ENCODE measurements at regions not wholly inside any gene's neighbourhood (a gene's known extent, or its start where the extent isn't known, plus 50 kb on each side); places are given as distances from the start of the nearest gene placed in this dataset.

DNA sequence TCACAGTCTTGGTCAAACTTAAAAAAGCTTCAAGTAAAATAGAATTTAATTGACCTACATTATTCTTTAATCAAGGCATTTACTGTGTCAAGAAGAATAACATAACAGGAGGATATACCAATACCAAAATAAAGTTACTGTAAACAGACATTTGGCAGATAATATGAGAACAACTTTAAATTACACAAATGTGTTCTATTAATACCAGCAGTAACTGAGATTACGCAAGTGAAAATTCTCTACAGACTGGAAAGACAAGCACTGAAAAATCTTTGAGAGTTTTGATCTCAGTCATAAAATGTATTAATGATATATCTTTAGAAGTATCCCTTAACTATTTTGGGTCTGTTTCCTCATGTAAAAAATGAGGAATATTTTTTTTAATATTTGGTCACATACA, 169.2 kb upstream of the SOX5 start:
- no peak overlapping the region for H2AFZ ChIP-seq (ENCODE audit: low read depth, low read length)

DNA sequence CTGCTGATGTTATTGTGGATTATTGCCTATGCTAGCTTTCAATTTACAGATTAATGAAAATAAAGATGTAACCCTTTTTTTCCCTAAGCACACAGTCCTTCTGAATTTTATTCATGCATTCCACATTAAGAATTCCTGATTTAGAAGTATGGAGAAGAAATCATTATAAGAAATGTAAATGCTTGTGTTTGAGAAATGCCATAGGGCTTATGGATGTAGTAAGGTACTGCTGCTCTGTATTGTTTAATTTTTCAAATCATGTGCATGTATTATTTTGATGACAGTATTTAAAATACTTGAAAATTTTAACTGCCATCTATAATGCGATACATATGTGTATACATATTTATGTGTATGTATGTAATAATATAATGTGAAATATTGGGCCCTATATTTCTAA, 167.1 kb upstream of the SOX5 start:
- Histone ChIP-seq H4K20me1 (ENCODE audit: insufficient read depth, low read length) (peaks cover 49% of the 10 kb centered on the region), H2AFZ (ENCODE audit: low read depth, low read length) (no peak overlapping the region)

More for the DNA sequence above, 169.2 kb upstream of the SOX5 start:
- Histone ChIP-seq H3K27me3 (ENCODE audit: low read depth, low read length) (no peaks in the 10 kb centered on the region), H3K36me3 (replicated peaks; ENCODE audit: low read depth, low read length) (peaks cover 16% of the 10 kb centered on the region), H3K4me1 (ENCODE audit: low read length) (peaks cover 3% of the 10 kb centered on the region; the same call in 1 of the 2 replicates), H3K9me3 (ENCODE audit: insufficient read depth, low read length) (no peaks in the 10 kb centered on the region), H4K20me1 (ENCODE audit: insufficient read depth, low read length) (peaks cover 65% of the 10 kb centered on the region), H3K27ac (ENCODE audit: low read length) (no peak overlapping the region), H3K4me3 (ENCODE audit: low read length) (no peak overlapping the region), H3K9ac (ENCODE audit: low read length) (no peak overlapping the region), H3K4me2 (ENCODE audit: low read length) (no peak overlapping the region), H3K79me2 (ENCODE audit: low read length) (peaks cover 52% of the 10 kb centered on the region)
- no peak for TF ChIP-seq EZH2phosphoT487 (IDR thresholded peaks at IDR 0.05; ENCODE audit: low read depth)
- TF ChIP-seq, protein P1, sequence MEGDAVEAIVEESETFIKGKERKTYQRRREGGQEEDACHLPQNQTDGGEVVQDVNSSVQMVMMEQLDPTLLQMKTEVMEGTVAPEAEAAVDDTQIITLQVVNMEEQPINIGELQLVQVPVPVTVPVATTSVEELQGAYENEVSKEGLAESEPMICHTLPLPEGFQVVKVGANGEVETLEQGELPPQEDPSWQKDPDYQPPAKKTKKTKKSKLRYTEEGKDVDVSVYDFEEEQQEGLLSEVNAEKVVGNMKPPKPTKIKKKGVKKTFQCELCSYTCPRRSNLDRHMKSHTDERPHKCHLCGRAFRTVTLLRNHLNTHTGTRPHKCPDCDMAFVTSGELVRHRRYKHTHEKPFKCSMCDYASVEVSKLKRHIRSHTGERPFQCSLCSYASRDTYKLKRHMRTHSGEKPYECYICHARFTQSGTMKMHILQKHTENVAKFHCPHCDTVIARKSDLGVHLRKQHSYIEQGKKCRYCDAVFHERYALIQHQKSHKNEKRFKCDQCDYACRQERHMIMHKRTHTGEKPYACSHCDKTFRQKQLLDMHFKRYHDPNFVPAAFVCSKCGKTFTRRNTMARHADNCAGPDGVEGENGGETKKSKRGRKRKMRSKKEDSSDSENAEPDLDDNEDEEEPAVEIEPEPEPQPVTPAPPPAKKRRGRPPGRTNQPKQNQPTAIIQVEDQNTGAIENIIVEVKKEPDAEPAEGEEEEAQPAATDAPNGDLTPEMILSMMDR (IDR thresholded peaks at IDR 0.05; ENCODE audit: low read depth, low read length), result no peak

DNA sequence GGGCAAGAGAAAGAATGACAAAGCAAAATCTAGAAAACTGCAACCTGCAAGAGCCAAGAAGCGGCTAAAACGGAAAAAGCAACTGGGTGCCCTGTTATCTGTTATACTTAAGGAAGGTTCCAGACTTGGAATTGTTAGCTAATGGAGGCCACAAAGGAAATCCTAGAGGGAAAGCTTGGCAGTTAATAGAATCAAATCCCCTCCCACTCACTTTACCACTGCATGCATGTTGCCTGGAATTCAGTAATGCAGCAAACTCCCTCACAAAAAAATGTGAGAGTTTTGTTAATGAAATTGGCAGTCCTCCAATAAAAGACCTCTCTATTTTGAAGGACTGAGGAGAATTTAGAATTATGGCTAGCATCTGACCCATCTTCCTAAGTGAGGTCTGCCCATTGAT, 164.2 kb upstream of the SOX5 start:
- Histone ChIP-seq H3K9ac (ENCODE audit: low read length) (no peak overlapping the region), H3K27me3 (ENCODE audit: low read depth, low read length) (no peaks in the 10 kb centered on the region), H3K27ac (ENCODE audit: low read length) (no peak overlapping the region), H3K4me1 (ENCODE audit: low read length) (peaks cover 31% of the 10 kb centered on the region), H4K20me1 (ENCODE audit: insufficient read depth, low read length) (peaks cover 41% of the 10 kb centered on the region), H3K4me3 (ENCODE audit: low read length) (no peak overlapping the region), H2AFZ (ENCODE audit: low read depth, low read length) (no peak overlapping the region), H3K9me3 (ENCODE audit: insufficient read depth, low read length) (no peaks in the 10 kb centered on the region), H3K79me2 (ENCODE audit: low read length) (peaks cover 59% of the 10 kb centered on the region), H3K4me2 (ENCODE audit: low read length) (no peak overlapping the region), H3K36me3 (replicated peaks; ENCODE audit: low read depth, low read length) (no peaks in the 10 kb centered on the region)
- no peak for TF ChIP-seq EZH2phosphoT487 (IDR thresholded peaks at IDR 0.05; ENCODE audit: low read depth)
- TF ChIP-seq, protein P1 (IDR thresholded peaks at IDR 0.05; ENCODE audit: low read depth, low read length), result no peak

More for the DNA sequence above, 167.1 kb upstream of the SOX5 start:
- TF ChIP-seq EZH2phosphoT487 (IDR thresholded peaks at IDR 0.05; ENCODE audit: low read depth), result no peak
- TF ChIP-seq, protein P1 (IDR thresholded peaks at IDR 0.05; ENCODE audit: low read depth, low read length), result no peak
- peaks cover 49% of the 10 kb centered on the region for H3K79me2 ChIP-seq (ENCODE audit: low read length)
- H3K9me3 ChIP-seq (ENCODE audit: insufficient read depth, low read length), result no peaks in the 10 kb centered on the region
- no peak overlapping the region for H3K27ac ChIP-seq (ENCODE audit: low read length)
- no peak overlapping the region for H3K4me2 ChIP-seq (ENCODE audit: low read length)
- peaks cover 4% of the 10 kb centered on the region for H3K36me3 ChIP-seq (replicated peaks; ENCODE audit: low read depth, low read length)
- H3K4me3 ChIP-seq (ENCODE audit: low read length), result no peak overlapping the region
- no peaks in the 10 kb centered on the region for H3K27me3 ChIP-seq (ENCODE audit: low read depth, low read length)
- H3K9ac ChIP-seq (ENCODE audit: low read length), result no peak overlapping the region
- H3K4me1 ChIP-seq (ENCODE audit: low read length), result peaks cover 6% of the 10 kb centered on the region

DNA sequence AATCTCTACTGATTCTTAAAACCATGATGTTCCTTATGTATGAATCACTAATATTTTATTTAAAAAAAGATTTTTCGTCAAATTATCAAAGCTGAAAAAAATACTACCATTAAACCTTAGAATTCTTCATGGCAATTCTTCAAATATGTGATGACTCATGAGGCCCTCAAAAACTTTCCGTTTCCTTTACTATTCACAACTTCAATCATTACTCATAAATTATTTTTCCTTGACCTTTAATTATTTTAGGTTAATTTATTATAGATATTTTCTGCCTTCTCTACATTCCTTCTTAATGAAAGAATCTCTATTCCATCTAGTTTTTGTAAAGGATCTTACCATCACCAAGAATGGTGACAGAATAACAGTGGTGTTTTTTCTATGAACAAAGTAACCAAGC, 162.1 kb upstream of the SOX5 start:
- no peak overlapping the region for H3K27ac ChIP-seq (ENCODE audit: low read length)
- peaks cover 6% of the 10 kb centered on the region for H3K36me3 ChIP-seq (replicated peaks; ENCODE audit: low read depth, low read length)
- H3K4me2 ChIP-seq (ENCODE audit: low read length), result no peak overlapping the region
- no peak overlapping the region for H3K4me3 ChIP-seq (ENCODE audit: low read length)
- TF ChIP-seq, protein P1 (IDR thresholded peaks at IDR 0.05; ENCODE audit: low read depth, low read length), result no peak
- TF ChIP-seq EZH2phosphoT487 (IDR thresholded peaks at IDR 0.05; ENCODE audit: low read depth), result no peak
- H3K79me2 ChIP-seq (ENCODE audit: low read length), result peaks cover 64% of the 10 kb centered on the region
- H3K9ac ChIP-seq (ENCODE audit: low read length), result no peak overlapping the region
- H4K20me1 ChIP-seq (ENCODE audit: insufficient read depth, low read length), result peaks cover 49% of the 10 kb centered on the region; the same call in 1 of the 2 replicates
- peaks cover 46% of the 10 kb centered on the region for H3K4me1 ChIP-seq (ENCODE audit: low read length)
- H2AFZ ChIP-seq (ENCODE audit: low read depth, low read length), result no peak overlapping the region
- no peaks in the 10 kb centered on the region for H3K9me3 ChIP-seq (ENCODE audit: insufficient read depth, low read length)
- H3K27me3 ChIP-seq (ENCODE audit: low read depth, low read length), result no peaks in the 10 kb centered on the region

Measured in OCI-LY3 (cell line).